ENCODE measurements at regions not wholly inside any gene's neighbourhood (a gene's known extent, or its start where the extent isn't known, plus 50 kb on each side); places are given as distances from the start of the nearest gene placed in this dataset.

DNA sequence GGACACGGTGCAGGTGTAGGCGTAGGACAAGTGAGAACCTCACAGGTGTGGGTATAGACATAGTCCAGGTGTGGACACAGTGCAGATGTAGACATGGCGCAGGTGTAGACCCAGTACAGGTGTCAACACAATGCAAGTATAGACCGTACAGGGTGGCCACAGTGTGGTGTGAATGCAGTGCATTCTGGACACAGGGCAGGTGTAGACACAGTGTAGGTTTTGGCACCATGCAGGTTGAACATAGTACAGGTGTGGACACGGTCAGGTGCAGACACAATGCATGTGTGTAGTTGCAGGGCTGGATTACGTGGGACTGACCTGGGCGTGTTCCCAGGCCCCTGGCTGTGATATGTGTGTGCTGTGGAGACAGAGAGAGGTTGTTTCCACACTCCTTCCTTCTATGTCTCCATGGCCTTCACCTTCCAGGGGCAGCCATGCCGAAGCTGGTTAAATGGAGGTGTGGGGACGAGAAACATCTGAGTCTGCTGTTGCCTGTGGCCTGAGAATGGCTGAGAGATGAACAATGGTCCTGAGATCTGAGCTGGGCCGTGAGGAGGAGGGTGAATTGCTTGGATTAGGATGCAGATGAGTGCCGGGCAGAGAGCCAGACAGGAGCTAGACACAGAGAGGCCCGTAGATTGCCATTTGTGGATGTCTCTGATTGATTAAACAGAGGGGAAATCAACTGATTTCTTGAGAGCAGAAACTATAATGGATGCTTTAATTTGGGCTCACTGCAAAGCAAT, 343.9 kb upstream of the SHH start:
- H3K36me3 Mint-ChIP-seq (ENCODE audit: low read depth, unreplicated experiment), result no peaks in the 10 kb centered on the region
- Histone ChIP-seq H4K20me1 (ENCODE audit: insufficient read depth, low read length) (no peaks in the 10 kb centered on the region), H3K9me3 (ENCODE audit: insufficient read depth, low read depth, low read length) (no peaks in the 10 kb centered on the region), H3K4me2 (ENCODE audit: low read length) (no peak overlapping the region), H3K27ac (ENCODE audit: low read depth, low read length) (no peak overlapping the region), H2AFZ (ENCODE audit: low read depth, low read length) (no peak overlapping the region), H3K79me2 (ENCODE audit: insufficient read depth, low read length) (no peaks in the 10 kb centered on the region), H3K4me3 (ENCODE audit: insufficient read depth, low read depth, low read length) (no peak overlapping the region), H3K9ac (ENCODE audit: low read length) (no peak overlapping the region), H3K36me3 (ENCODE audit: insufficient read depth, low read length) (no peaks in the 10 kb centered on the region), H3K27me3 (ENCODE audit: insufficient read depth, low read length) (peaks cover 2% of the 10 kb centered on the region), H3K4me1 (ENCODE audit: insufficient read depth, low read length) (no peaks in the 10 kb centered on the region)
- DNase-seq (ENCODE audit: low read depth) (no peak), FAIRE-seq (no peak)
- H3K27me3 Mint-ChIP-seq (ENCODE audit: low read depth, unreplicated experiment), result peaks cover 35% of the 10 kb centered on the region
- TF ChIP-seq, protein P1, sequence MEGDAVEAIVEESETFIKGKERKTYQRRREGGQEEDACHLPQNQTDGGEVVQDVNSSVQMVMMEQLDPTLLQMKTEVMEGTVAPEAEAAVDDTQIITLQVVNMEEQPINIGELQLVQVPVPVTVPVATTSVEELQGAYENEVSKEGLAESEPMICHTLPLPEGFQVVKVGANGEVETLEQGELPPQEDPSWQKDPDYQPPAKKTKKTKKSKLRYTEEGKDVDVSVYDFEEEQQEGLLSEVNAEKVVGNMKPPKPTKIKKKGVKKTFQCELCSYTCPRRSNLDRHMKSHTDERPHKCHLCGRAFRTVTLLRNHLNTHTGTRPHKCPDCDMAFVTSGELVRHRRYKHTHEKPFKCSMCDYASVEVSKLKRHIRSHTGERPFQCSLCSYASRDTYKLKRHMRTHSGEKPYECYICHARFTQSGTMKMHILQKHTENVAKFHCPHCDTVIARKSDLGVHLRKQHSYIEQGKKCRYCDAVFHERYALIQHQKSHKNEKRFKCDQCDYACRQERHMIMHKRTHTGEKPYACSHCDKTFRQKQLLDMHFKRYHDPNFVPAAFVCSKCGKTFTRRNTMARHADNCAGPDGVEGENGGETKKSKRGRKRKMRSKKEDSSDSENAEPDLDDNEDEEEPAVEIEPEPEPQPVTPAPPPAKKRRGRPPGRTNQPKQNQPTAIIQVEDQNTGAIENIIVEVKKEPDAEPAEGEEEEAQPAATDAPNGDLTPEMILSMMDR (IDR thresholded peaks at IDR 0.05; ENCODE audit: insufficient read depth, low read depth, low read length), result no peak
- TF ChIP-seq EZH2 (IDR thresholded peaks at IDR 0.05; ENCODE audit: insufficient read depth, low read length), result no peak
- H3K27ac Mint-ChIP-seq (ENCODE audit: unreplicated experiment), result no peak overlapping the region
- peaks cover 2% of the 10 kb centered on the region for H3K9me3 Mint-ChIP-seq (ENCODE audit: unreplicated experiment)
- no peaks in the 10 kb centered on the region for H3K4me1 Mint-ChIP-seq (ENCODE audit: low read depth, unreplicated experiment)
- H3K4me3 Mint-ChIP-seq (ENCODE audit: unreplicated experiment), result no peak overlapping the region

DNA sequence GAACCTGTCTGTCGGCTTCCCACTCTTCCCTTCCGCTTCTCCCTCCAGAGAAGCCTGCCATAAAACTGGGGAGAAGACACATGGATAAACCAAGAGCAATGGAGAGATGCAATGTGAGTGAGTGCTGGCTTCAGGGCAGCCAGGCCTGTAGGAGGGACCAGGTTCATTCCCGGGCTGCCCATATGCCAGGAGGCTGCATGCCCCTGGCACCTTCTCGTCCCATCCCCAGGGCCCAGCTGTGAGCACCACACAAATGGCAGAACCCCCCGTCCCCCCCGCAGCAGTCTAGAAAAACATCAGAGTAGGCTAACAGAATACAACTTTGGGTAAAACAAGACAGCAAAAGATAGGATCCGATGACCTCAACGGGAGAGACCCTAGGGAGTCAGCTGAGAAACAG, 341.3 kb upstream of the SHH start:
- Mint-ChIP-seq H3K4me1 (ENCODE audit: low read depth, unreplicated experiment) (no peaks in the 10 kb centered on the region), H3K36me3 (ENCODE audit: low read depth, unreplicated experiment) (no peaks in the 10 kb centered on the region), H3K9me3 (ENCODE audit: unreplicated experiment) (peaks cover 2% of the 10 kb centered on the region), H3K27me3 (ENCODE audit: low read depth, unreplicated experiment) (peaks cover 27% of the 10 kb centered on the region), H3K4me3 (ENCODE audit: unreplicated experiment) (no peak overlapping the region), H3K27ac (ENCODE audit: unreplicated experiment) (no peak overlapping the region)
- no peaks in the 10 kb centered on the region for H4K20me1 ChIP-seq (ENCODE audit: insufficient read depth, low read length)
- H3K27ac ChIP-seq (ENCODE audit: low read depth, low read length), result no peak overlapping the region
- DNase-seq (ENCODE audit: low read depth) (no peak), FAIRE-seq (no peak)
- H3K4me1 ChIP-seq (ENCODE audit: insufficient read depth, low read length), result no peaks in the 10 kb centered on the region
- H3K9me3 ChIP-seq (ENCODE audit: insufficient read depth, low read depth, low read length), result no peaks in the 10 kb centered on the region
- TF ChIP-seq EZH2 (IDR thresholded peaks at IDR 0.05; ENCODE audit: insufficient read depth, low read length), result no peak
- TF ChIP-seq, protein P1 (IDR thresholded peaks at IDR 0.05; ENCODE audit: insufficient read depth, low read depth, low read length), result no peak
- no peak overlapping the region for H3K4me3 ChIP-seq (ENCODE audit: insufficient read depth, low read depth, low read length)
- H3K4me2 ChIP-seq (ENCODE audit: low read length), result no peak overlapping the region
- H2AFZ ChIP-seq (ENCODE audit: low read depth, low read length), result no peak overlapping the region
- H3K9ac ChIP-seq (ENCODE audit: low read length), result no peak overlapping the region
- H3K36me3 ChIP-seq (ENCODE audit: insufficient read depth, low read length), result no peaks in the 10 kb centered on the region
- H3K79me2 ChIP-seq (ENCODE audit: insufficient read depth, low read length), result no peaks in the 10 kb centered on the region
- H3K27me3 ChIP-seq (ENCODE audit: insufficient read depth, low read length), result peaks cover 2% of the 10 kb centered on the region

DNA sequence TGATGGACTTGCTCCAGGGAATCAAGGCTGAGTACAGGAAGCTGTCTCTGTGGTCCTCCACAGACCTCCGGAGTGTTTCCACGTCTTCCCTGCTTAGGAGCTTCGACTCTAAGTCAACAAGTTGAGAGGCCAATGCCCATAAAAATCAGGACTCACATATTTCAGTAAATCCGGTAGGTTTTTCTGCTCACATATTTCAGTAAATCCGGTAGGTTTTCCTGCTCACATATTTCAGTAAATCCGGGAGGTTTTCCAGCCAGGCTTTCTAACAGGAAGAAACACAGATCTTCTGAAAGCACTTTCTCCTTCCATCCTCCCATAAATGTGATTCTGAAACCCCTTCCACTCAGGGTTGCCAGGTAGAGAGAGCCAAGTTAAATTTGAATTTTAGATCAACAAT, 340.1 kb upstream of the SHH start:
- H3K4me3 Mint-ChIP-seq (ENCODE audit: unreplicated experiment), result no peak overlapping the region
- Histone ChIP-seq H4K20me1 (ENCODE audit: insufficient read depth, low read length) (no peaks in the 10 kb centered on the region), H3K4me1 (ENCODE audit: insufficient read depth, low read length) (no peaks in the 10 kb centered on the region), H3K79me2 (ENCODE audit: insufficient read depth, low read length) (no peaks in the 10 kb centered on the region), H3K9ac (ENCODE audit: low read length) (no peak overlapping the region), H3K27ac (ENCODE audit: low read depth, low read length) (no peak overlapping the region), H3K4me2 (ENCODE audit: low read length) (no peak overlapping the region), H3K27me3 (ENCODE audit: insufficient read depth, low read length) (peaks cover 2% of the 10 kb centered on the region), H3K4me3 (ENCODE audit: insufficient read depth, low read depth, low read length) (no peak overlapping the region), H2AFZ (ENCODE audit: low read depth, low read length) (no peak overlapping the region), H3K9me3 (ENCODE audit: insufficient read depth, low read depth, low read length) (no peaks in the 10 kb centered on the region), H3K36me3 (ENCODE audit: insufficient read depth, low read length) (no peaks in the 10 kb centered on the region)
- peaks cover 23% of the 10 kb centered on the region for H3K27me3 Mint-ChIP-seq (ENCODE audit: low read depth, unreplicated experiment)
- FAIRE-seq (no peak), DNase-seq (ENCODE audit: low read depth) (no peak)
- H3K27ac Mint-ChIP-seq (ENCODE audit: unreplicated experiment), result no peak overlapping the region
- TF ChIP-seq, protein P1 (IDR thresholded peaks at IDR 0.05; ENCODE audit: insufficient read depth, low read depth, low read length), result no peak
- TF ChIP-seq EZH2 (IDR thresholded peaks at IDR 0.05; ENCODE audit: insufficient read depth, low read length), result no peak
- H3K9me3 Mint-ChIP-seq (ENCODE audit: unreplicated experiment), result peaks cover 2% of the 10 kb centered on the region
- no peaks in the 10 kb centered on the region for H3K4me1 Mint-ChIP-seq (ENCODE audit: low read depth, unreplicated experiment)
- no peaks in the 10 kb centered on the region for H3K36me3 Mint-ChIP-seq (ENCODE audit: low read depth, unreplicated experiment)
